Sigmoid colon (tissue), 6 donors: ENCODE measurements at regions not wholly inside any gene's neighbourhood (a gene's known extent, or its start where the extent isn't known, plus 50 kb on each side); places are given as distances from the start of the nearest gene placed in this dataset.

Experiments
- DNase-seq: peaks from one replicate; pipeline ENCODE4 v3.0.0-alpha.2; 2019
- H3K27ac ChIP-seq, 4 donors: fragments of 200-600 bp; sonication (generic); one replicate each; pipeline ENCODE4 v1.5.1; 2016 to 2019; ENCODE audit warnings: mild to moderate bottlenecking in 1 of 4
- H3K27me3 ChIP-seq, 3 donors: fragments of 200-600 bp; sonication (generic); one replicate each; pipeline ENCODE4 v1.5.1; 2019; ENCODE audit warnings: mild to moderate bottlenecking in 1 of 3
- H3K36me3 ChIP-seq, 4 donors: fragments of 200-600 bp; sonication (generic); one replicate each; pipeline ENCODE4 v1.5.1; 2016 to 2019
- H3K4me1 ChIP-seq, 4 donors: fragments of 200-600 bp; sonication (generic); one replicate each; pipeline ENCODE4 v1.5.1; 2017 to 2019
- H3K4me3 ChIP-seq, 4 donors: fragments of 200-600 bp; sonication (generic); one replicate each; pipeline ENCODE4 v1.5.1; 2017 to 2019; ENCODE audit warnings: mild to moderate bottlenecking in 2 of 4, moderate library complexity in 1 of 4
- H3K9me3 ChIP-seq, 4 donors: fragments of 200-600 bp in 3 of 4; sonication (generic) in 3 of 4; one replicate each; pipeline versions ENCODE4 v1.5.1 to v1.6.1; 2013 to 2019
- EP300 ChIP-seq, 4 donors: sonication (generic); formaldehyde crosslinking; IDR thresholded peaks; one replicate each; pipeline ENCODE4 v1.6.1; 2017; ENCODE audit warnings: antibody characterized with exemption in 4 of 4
- POLR2A ChIP-seq, 2 donors: fragments of 450-650 bp; IDR thresholded peaks; one replicate each; pipeline ENCODE4 v1.6.1; 2016; ENCODE audit warnings: antibody characterized with exemption in 2 of 2, mild to moderate bottlenecking in 2 of 2, moderate library complexity in 2 of 2
- POLR2AphosphoS5 ChIP-seq, 4 donors: sonication (generic); formaldehyde crosslinking; IDR thresholded peaks; one replicate each; pipeline ENCODE4 v1.6.1; 2017; ENCODE audit warnings: antibody characterized with exemption in 4 of 4
- WGBS, 2 donors: extraction: QIAGEN DNeasy Blood & Tissue Kit; methylation state at CpG; one replicate each; pipeline ENCODE4 v1.1.7; 2013; 5-methylcytosine and 5-hydroxymethylcytosine counted together
- intact Hi-C: fragments of 100-400 bp; cut with DNase I; formaldehyde crosslinking; loops from one replicate; pipeline ENCODE4 v1.15.1; 2023
- TF ChIP-seq, protein P1 (sequence below), 4 experiments: fragments of 450-650 bp in 3 of 4; fragments of 200-600 bp in 1 of 4; IDR thresholded peaks; one replicate each; pipeline ENCODE4 v1.5.1; 2016 to 2019; ENCODE audit warnings: antibody characterized with exemption in 4 of 4, mild to moderate bottlenecking in 3 of 4, moderate library complexity in 2 of 4
- donor health status: healthy with polysubstance abuse.
- donor health status: healthy.

GRCh38 chr5:42228279-42228678 lies 195.0 kb upstream of the GHR start:
- 74 to 92% methylated on average over 1 of the region's 1 CpG for WGBS, 2 donors
- H3K4me1 ChIP-seq = no peaks in the 10 kb centered on the region
- no peaks in the 10 kb centered on the region for H3K27me3 ChIP-seq
- no peak for TF ChIP-seq POLR2AphosphoS5 (IDR thresholded peaks at IDR 0.05)
- H3K27ac ChIP-seq = no peak overlapping the region
- intact Hi-C loops = no loop called here
- no peak overlapping the region for H3K4me3 ChIP-seq
- no peaks in the 10 kb centered on the region for H3K36me3 ChIP-seq
- no peaks in the 10 kb centered on the region for H3K9me3 ChIP-seq
- DNase-seq = no peak

DNA sequence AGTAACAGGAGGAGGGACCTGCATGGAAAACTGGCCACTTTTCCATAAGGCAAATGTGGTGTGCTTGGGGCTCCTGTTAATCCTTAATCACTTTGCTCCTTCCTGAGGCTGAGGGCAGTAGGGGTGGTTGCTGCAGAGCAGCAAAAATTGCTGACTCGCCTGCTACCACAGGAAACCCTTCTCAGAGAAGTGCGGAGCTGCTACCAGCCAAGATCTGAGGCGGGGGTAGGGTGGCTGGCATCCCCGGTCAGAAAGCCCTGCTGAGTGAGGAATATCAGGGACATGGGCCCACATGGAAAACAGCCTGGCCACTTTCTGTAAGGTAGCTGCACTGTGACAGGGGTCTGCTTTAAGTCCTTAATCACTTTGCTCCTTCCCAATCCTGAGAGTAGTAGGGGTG lies 192.4 kb upstream of the GHR start:
- 63 to 74% methylated on average over 4 of the region's 4 CpGs for WGBS, 2 donors
- no peak overlapping the region for H3K27ac ChIP-seq
- no peaks in the 10 kb centered on the region for H3K9me3 ChIP-seq
- DNase-seq = no peak
- TF ChIP-seq EP300 (IDR thresholded peaks at IDR 0.05) (no peak), POLR2A (IDR thresholded peaks at IDR 0.05) (no peak), POLR2AphosphoS5 (IDR thresholded peaks at IDR 0.05) (no peak)
- TF ChIP-seq, protein P1, sequence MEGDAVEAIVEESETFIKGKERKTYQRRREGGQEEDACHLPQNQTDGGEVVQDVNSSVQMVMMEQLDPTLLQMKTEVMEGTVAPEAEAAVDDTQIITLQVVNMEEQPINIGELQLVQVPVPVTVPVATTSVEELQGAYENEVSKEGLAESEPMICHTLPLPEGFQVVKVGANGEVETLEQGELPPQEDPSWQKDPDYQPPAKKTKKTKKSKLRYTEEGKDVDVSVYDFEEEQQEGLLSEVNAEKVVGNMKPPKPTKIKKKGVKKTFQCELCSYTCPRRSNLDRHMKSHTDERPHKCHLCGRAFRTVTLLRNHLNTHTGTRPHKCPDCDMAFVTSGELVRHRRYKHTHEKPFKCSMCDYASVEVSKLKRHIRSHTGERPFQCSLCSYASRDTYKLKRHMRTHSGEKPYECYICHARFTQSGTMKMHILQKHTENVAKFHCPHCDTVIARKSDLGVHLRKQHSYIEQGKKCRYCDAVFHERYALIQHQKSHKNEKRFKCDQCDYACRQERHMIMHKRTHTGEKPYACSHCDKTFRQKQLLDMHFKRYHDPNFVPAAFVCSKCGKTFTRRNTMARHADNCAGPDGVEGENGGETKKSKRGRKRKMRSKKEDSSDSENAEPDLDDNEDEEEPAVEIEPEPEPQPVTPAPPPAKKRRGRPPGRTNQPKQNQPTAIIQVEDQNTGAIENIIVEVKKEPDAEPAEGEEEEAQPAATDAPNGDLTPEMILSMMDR (IDR thresholded peaks at IDR 0.05) = no peak
- no peaks in the 10 kb centered on the region for H3K27me3 ChIP-seq
- intact Hi-C loops = no loop called here
- no peaks in the 10 kb centered on the region for H3K4me1 ChIP-seq
- H3K36me3 ChIP-seq = no peaks in the 10 kb centered on the region
- H3K4me3 ChIP-seq = no peak overlapping the region

DNA sequence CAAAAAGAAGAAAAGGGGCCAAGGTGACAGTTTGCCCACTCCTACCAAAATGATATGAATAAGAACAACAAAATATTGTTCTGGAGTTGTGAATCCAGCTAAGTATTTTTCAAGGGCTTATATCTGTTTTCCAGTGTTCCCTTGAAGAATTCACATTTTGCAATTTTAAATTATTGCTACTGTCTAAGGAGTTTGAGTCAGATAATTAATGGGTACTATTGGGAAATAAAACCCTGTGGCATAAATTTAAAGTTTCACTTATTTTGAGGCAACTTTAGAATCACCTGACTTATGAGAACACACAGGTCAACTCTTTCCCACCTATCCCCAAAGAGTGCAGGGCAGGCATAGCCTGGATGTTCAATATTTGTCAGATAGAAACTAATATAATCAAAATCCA lies 188.0 kb upstream of the GHR start:
- no peaks in the 10 kb centered on the region for H3K36me3 ChIP-seq
- no peak for DNase-seq
- H3K9me3 ChIP-seq = no peaks in the 10 kb centered on the region
- H3K4me3 ChIP-seq = no peak overlapping the region
- no peak for TF ChIP-seq EP300 (IDR thresholded peaks at IDR 0.05)
- TF ChIP-seq POLR2A (IDR thresholded peaks at IDR 0.05) = no peak
- no peak for TF ChIP-seq POLR2AphosphoS5 (IDR thresholded peaks at IDR 0.05)
- TF ChIP-seq, protein P1 (IDR thresholded peaks at IDR 0.05) = no peak
- no peaks in the 10 kb centered on the region for H3K27me3 ChIP-seq
- intact Hi-C loops = no loop called here
- H3K4me1 ChIP-seq = no peaks in the 10 kb centered on the region
- H3K27ac ChIP-seq = no peak overlapping the region

- H3K27ac ChIP-seq = no peak overlapping the region
- H3K27me3 ChIP-seq = no peaks in the 10 kb centered on the region
- no peak for DNase-seq
- intact Hi-C loops = no loop called here
- TF ChIP-seq POLR2A (IDR thresholded peaks at IDR 0.05) (no peak), EP300 (IDR thresholded peaks at IDR 0.05) (no peak)
- 86 to 92% methylated on average over 3 of the region's 3 CpGs for WGBS, 2 donors
- no peak overlapping the region for H3K4me3 ChIP-seq
- H3K9me3 ChIP-seq = no peaks in the 10 kb centered on the region
- no peaks in the 10 kb centered on the region for H3K36me3 ChIP-seq
- H3K4me1 ChIP-seq = no peaks in the 10 kb centered on the region
These were observed 187.4 kb upstream of the GHR start for GRCh38 chr5:42235837-42236236.

DNA sequence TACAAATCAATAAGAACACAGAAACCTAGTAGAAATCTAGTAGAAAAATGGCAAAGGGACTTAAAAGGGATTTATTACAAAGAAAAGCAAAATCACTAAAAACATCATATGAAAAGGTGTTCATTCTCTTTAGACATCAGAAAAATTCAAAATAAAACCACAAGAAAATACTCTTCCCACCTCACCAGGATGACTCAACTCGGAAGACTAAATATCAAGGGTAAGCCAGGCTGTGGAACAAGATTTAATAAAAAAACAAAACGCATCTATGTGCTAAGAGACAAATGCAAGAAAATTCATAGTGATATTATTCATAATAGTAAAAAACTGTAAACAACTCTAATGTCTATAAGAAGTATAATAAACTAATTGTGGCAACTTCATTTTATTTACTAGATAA lies 181.6 kb upstream of the GHR start:
- Histone ChIP-seq H3K36me3 (no peaks in the 10 kb centered on the region), H3K9me3 (no peaks in the 10 kb centered on the region), H3K4me1 (no peaks in the 10 kb centered on the region), H3K27me3 (no peaks in the 10 kb centered on the region), H3K27ac (no peak overlapping the region), H3K4me3 (no peak overlapping the region)
- DNase-seq = no peak
- WGBS, 2 donors = 86 to 88% methylated on average over 2 of the region's 2 CpGs
- TF ChIP-seq POLR2A (IDR thresholded peaks at IDR 0.05) = no peak
- TF ChIP-seq POLR2AphosphoS5 (IDR thresholded peaks at IDR 0.05) = no peak
- TF ChIP-seq, protein P1 (IDR thresholded peaks at IDR 0.05) = no peak
- TF ChIP-seq EP300 (IDR thresholded peaks at IDR 0.05) = no peak
- intact Hi-C loops = no loop called here

GRCh38 chr5:42242210-42242609 lies 181.0 kb upstream of the GHR start:
- H3K4me3 ChIP-seq = no peak overlapping the region
- no peak for DNase-seq
- WGBS, 2 donors = 30 to 64% methylated on average over 1 of the region's 1 CpG
- H3K36me3 ChIP-seq = no peaks in the 10 kb centered on the region
- TF ChIP-seq, protein P1 (IDR thresholded peaks at IDR 0.05) = no peak
- TF ChIP-seq POLR2A (IDR thresholded peaks at IDR 0.05) (no peak), POLR2AphosphoS5 (IDR thresholded peaks at IDR 0.05) (no peak), EP300 (IDR thresholded peaks at IDR 0.05) (no peak)
- H3K4me1 ChIP-seq = no peaks in the 10 kb centered on the region
- H3K9me3 ChIP-seq = no peaks in the 10 kb centered on the region
- intact Hi-C loops = no loop called here
- no peak overlapping the region for H3K27ac ChIP-seq
- no peaks in the 10 kb centered on the region for H3K27me3 ChIP-seq
